GM10266 (cell line): ENCODE measurements at regions not wholly inside any gene's neighbourhood (a gene's known extent, or its start where the extent isn't known, plus 50 kb on each side); places are given as distances from the start of the nearest gene placed in this dataset.

Experiments used
- DNase-seq: peaks from one replicate; pipeline ENCODE4 v3.0.0; 2012; ENCODE audit errors: extremely low spot score
- TF ChIP-seq, protein P1 (sequence below): IDR thresholded peaks from 2 replicates; pipeline ENCODE4 v1.5.1; 2012; ENCODE audit warnings: mild to moderate bottlenecking, low read depth; ENCODE audit not compliant: control insufficient read depth, insufficient read depth; ENCODE audit errors: missing control alignments

DNA sequence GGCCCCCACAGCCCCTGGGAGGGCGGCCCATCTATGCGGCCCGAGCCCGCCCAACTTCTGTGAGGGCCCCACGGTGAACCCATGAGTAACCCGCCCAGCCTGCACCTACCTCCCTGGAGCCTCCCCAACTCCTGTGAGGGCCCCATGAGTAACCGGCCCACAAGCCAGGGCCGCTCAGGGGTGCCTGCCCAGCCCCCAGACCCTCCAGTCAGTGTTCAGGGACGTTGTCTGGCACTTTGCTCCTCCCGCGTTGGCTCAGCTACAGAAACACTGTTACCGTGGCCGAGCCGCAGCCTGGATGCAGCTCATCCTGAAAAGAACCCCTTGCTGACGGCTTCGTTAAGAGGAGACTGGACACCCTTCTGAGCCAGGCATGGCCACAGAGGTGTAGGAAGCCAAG is 179.6 kb downstream of the BRD1 start:
- DNase-seq = no peak
- TF ChIP-seq, protein P1, sequence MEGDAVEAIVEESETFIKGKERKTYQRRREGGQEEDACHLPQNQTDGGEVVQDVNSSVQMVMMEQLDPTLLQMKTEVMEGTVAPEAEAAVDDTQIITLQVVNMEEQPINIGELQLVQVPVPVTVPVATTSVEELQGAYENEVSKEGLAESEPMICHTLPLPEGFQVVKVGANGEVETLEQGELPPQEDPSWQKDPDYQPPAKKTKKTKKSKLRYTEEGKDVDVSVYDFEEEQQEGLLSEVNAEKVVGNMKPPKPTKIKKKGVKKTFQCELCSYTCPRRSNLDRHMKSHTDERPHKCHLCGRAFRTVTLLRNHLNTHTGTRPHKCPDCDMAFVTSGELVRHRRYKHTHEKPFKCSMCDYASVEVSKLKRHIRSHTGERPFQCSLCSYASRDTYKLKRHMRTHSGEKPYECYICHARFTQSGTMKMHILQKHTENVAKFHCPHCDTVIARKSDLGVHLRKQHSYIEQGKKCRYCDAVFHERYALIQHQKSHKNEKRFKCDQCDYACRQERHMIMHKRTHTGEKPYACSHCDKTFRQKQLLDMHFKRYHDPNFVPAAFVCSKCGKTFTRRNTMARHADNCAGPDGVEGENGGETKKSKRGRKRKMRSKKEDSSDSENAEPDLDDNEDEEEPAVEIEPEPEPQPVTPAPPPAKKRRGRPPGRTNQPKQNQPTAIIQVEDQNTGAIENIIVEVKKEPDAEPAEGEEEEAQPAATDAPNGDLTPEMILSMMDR = no peak

DNA sequence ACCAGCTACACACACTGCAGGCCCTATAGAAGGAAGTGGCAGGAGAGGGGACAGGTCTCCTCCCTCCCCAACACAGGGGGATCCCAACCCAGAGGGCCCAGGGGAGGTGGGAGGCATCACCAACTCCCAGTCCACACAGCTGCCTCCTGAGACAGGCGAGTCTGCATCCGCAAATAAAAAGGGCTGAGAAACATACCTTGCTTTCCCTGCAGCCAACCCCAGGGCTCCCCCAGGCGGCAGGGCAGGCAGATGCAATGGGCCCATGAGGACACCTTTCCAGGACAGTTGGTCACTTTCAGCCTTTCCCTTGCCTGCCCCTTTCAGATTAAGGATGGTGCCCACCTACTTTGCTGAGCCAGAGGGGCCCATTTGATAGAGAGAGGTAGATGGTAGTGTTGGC is 180.0 kb downstream of the BRD1 start:
- DNase-seq = no peak
- TF ChIP-seq, protein P1 = no peak

DNA sequence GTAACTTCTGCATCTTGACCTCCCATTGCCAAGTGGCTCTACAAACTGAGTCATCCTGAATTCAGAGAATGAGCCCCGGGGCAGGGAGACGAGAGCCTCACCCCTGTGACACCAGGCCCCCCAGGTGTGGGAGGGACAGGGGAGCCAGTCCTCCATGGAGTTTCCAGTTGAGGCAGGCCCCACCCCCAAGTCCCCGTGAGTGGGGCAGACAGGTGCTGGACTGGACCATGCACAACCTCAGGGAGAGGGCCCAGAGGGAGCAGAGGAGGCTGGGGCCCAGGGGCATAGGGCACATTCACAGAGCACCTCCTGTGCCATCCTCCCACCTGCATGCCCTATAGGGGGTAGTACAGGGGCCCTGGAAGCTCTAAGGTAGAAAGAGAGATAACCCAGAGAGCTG is 180.8 kb downstream of the BRD1 start:
- TF ChIP-seq, protein P1 = no peak
- no peak for DNase-seq

DNA sequence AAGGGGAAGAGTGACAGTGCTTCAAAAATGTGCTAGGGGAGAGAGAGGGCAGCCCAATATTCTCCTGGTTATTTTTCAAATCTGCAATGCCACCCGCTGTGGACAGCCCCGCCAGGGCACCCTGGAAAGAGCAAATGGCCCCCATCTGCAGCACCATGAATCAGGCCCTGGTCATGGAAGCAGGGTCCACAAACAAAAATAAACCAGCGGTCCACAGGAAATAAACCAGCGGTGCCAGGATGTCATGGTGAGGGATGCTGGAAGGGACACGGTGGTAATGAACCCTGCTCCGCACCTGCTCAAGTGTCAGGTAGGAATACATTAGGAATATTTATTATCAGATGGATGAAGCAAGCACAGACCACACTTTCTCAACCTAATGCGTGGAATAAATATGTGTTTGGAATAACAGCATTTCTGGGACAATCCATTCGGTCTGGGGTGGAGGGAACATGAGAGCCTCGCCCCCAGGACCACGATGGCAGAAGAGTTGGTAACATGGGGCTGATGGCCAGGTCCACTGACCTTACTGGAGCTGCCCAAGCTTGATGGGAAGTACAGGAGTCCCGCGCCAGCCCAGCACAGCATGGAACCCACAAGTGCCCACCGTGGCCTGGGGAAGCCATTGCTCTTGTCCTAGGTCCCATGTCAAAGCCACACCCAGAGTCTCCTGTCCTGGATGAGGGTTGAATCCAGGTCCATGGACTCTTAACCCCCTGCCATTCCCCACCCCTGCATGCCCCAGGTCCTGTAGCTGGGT is 181.7 kb downstream of the BRD1 start:
- TF ChIP-seq, protein P1 = no peak
- no peak for DNase-seq

DNA sequence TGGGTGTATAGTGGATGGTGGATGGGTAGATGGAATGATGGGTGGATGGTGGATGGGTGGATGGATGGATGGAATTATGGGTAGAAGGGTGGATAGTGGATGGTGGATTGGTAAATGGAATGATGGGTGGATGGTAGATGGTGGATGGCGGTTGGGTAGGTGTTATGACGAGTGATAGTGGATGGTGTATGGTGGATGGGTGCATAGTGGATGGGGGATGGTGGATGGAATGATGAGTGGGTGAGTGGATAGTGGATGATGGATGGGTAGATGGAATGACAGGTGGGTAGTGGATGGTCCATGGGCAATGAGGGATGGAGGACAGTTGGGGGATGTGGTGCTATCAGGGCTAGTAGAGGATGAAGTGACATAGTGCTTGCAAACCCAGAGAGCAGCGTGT is 182.4 kb downstream of the BRD1 start:
- TF ChIP-seq, protein P1 = no peak
- DNase-seq = no peak

DNA sequence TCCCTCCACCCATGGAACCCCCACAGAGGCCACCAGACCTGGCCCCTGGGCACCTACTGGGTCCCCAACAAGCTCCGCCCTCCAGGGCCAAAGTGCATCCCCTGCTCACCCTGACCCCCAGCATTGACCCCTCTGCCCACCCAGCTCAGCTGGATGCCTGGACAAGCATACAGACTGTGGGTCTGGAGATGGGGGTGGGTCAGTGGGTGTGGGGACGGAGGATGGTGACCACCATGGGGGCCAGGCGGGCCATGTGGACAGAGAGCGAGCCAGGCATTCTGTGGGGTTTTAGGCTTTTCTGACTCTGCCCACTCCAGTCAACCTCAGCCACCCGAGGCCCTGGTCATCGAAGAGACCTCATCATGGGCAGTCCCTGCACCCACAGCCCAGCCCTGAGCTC is 183.7 kb downstream of the BRD1 start:
- TF ChIP-seq, protein P1 = no peak
- DNase-seq = no peak

DNA sequence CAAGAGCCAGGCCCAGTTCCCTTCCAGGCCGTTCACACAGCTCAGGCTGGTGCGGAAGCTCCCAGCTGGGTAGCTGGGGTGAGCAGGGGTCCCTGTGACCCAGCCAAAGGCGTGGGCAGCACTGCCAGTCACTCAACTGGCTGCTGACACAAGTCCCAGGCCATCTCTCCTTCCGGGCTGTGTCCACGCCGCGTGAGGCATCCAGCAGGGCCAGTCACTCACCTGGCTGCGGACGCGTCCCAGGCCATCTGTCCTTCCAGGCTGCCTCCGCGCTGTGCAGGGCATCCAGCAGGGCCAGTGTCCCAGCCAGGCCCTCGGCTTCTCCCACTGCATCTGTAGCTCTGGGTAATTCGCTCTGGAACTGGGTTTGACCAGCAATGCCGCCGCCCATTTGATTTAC is 184.2 kb downstream of the BRD1 start:
- TF ChIP-seq, protein P1 = no peak

More for the DNA sequence above, 184.2 kb downstream of the BRD1 start:
- DNase-seq = no peak
